ENCODE measurements at regions not wholly inside any gene's neighbourhood (a gene's known extent, or its start where the extent isn't known, plus 50 kb on each side); places are given as distances from the start of the nearest gene placed in this dataset.
"Not testable (repeated sequence)": the region's sequence is repeated elsewhere in the genome, so short reads cannot be mapped to it uniquely, and the experiment has no call there.

DNA sequence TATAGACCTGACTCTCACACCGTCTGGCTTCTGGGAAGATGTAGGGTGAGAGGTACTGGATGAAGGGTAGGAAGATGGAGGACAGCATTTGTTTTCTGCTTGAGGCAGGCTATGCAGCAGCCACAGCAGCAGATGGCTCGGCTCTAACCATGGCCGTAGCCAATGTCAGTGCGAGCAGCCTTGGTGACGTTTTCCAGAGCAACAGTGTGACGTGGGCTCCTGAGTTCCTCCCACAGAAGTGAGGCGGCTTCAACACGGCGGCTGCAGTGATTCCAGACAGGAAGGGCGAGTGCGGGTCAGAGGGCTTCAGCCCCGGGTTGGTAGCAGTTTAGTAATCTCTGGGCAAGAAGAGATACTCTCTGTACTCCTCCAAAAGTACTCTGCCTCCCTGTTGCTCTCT is 133.0 kb upstream of the MYT1L start:
- DNase-seq (ENCODE audit: low read depth in 4 of 4, low spot score in 1 of 4): no peak

DNA sequence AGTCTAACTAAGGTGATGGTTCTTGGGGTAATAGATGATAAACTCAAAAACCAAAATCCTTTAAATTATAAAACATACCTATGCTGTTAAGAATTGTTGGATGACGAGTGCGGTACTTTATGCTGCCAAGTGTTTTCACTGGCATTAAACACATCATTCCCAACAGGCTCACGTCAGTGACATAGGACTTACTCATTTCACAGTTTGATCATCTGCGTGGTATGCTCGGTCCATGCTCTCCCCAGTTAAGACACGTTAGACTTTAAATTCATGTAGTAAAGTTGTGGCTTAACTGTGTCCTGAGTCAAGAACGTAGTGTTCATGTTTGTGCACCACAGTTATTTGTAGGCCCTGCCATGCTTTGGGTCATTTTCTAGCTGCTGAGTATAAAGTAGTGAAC is 125.6 kb upstream of the MYT1L start:
- no peak for DNase-seq (ENCODE audit: low read depth in 4 of 4, low spot score in 1 of 4)

DNA sequence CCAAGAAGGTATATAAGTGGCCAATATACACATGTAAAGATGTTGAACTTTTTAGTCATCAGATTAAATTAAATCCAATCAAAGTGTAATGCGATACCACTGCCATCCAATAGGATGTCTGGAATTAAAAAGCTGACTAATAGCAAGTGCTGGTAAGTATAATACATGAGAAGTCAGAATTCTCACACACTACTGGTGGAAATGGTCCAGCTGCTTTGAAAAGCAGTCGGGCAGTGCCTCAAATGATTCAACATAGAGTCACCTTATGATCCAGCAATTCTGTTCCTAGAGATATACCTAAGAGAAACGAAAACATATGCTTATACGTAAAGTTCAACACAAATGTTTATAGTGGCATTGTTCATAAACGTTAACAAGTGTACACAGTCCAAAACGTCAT is 124.1 kb upstream of the MYT1L start:
- no peak for DNase-seq (ENCODE audit: low read depth in 4 of 4, low spot score in 1 of 4)

DNA sequence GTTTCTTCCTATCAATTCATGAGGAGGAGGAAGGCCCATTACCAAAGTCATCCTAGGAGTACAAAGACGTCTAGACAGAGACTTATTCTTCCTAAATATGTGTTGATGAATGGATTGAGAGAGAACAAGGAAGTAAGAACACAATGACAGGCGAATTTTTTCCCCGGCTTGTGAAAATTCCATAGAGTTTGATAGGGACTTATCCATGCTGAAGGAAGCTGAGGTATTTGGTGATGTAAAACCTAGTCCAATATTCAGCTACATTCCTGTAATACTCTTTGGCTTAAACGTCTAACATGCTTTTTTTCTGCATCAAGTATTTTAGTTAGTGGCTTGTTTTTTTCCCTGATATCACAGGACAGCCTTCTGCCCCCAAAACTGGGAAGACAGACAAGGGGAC is 121.9 kb upstream of the MYT1L start:
- no peak for DNase-seq (ENCODE audit: low read depth in 4 of 4, low spot score in 1 of 4)

DNA sequence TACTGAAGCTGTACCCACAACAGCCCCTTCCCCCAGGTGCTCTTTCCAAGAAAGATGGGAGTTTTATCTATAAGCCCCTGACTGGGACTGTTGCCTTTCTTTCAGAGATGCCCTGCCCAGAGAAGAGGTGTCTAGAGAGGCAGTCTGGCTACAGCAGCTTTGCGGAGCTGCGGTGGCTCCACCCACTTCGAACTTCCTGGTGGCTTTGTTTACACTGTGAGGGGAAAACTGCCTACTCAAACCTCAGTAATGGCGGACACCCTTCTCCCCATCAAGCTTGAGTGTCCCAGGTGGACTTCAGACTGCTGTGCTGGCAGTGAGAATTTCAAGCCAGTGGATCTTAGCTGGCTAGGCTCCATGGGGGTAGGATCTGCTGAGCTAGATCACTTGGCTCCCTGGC is 120.2 kb upstream of the MYT1L start:
- not testable (repeated sequence) for DNase-seq (ENCODE audit: low read depth in 4 of 4, low spot score in 1 of 4)

DNA sequence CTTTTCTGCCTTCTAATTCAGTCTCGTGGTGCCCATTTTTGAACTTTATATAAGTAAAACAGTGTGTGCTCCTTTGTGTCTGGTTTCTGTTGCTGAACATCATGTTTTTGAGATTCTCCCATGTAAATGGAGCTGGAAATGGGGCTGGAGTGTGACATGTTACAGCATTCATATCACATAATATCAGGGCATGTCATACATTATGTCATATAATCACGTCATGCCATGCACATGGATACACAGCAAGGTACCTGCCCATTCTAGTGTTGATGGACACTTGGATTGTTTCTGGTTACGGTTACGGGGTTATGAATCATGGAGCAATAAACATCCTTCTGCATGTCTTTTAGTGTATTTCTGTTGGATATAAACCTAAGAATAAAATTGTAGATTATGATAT is 117.1 kb upstream of the MYT1L start:
- DNase-seq (ENCODE audit: low read depth in 4 of 4, low spot score in 1 of 4): no peak

DNA sequence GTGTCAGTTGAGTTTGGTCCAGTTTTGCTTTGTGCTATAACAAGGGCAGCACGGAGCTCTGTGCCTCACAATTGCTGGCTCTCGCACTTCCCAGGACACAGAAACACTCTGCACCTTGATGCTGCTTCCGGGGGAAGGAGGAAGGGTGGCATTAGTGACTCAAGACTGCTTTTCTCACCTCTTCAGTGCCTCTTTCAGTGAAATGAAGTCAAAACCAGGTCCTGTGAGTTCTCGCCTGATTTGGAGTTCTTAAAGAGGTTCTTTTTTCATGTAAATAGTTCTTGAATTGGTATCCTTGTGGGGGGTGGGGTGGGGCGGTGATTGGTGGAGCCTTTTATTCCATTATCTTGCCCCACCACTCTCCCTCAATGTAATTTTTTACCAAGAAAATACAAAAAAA is 91.5 kb upstream of the MYT1L start:
- DNase-seq (ENCODE audit: low read depth in 4 of 4, low spot score in 1 of 4): no peak

DNA sequence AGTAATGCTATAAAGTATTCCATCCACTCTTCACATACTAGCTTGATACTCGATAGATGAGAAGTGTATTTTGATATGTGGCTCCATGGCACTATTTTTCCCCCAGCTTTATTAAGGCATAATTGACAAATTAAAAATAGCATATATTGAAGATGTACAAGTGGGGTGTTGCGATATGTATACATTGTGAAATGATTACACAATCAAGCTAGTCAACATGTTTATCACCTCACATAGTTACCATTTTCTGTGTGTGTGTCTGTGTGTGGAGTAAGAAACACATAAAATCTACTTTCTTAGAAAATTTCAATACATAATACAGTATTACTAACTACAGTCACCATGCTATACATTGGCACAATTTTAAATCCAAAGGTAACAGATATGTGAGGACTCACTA is 82.5 kb upstream of the MYT1L start:
- no peak for DNase-seq (ENCODE audit: low read depth in 4 of 4, low spot score in 1 of 4)

DNA sequence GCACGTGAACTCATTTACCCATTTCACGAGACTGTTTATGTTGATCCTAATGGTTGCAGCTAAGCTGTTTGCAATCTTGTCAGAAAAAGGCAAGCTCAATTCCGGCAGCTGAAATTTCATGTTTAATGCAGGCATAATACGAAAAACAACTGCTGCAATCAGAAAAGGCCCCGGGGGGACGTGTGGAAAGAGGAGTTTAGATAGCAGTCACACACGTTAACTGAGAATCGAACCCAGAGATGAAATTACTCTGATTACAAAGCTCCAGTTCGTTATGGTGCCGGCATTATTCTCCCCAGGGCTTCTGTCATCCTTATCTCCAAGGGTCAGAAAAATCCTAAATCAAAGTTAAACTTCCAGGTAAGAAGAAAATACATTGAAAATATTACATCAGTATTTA is 79.9 kb upstream of the MYT1L start:
- DNase-seq (ENCODE audit: low read depth in 4 of 4, low spot score in 1 of 4): no peak

DNA sequence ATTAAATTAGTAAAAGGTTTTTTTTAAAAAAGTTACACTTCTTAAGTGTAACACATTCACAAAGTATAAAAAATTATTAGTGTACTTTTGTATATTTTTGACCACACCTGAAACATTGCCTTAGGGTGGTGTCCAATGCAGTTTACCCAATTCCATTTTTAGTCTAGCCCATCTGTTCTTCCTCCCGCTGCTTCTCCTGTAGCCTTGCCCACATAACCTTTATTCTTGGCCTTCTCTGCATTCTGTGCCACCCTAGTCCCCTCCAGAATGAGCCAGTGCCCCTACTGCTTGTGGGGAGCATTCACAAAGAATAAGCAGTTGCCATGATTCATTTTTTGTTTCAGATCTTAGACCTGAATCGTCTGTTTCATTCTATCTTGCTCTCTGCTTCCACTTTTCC is 78.4 kb upstream of the MYT1L start:
- no peak for DNase-seq (ENCODE audit: low read depth in 4 of 4, low spot score in 1 of 4)

DNA sequence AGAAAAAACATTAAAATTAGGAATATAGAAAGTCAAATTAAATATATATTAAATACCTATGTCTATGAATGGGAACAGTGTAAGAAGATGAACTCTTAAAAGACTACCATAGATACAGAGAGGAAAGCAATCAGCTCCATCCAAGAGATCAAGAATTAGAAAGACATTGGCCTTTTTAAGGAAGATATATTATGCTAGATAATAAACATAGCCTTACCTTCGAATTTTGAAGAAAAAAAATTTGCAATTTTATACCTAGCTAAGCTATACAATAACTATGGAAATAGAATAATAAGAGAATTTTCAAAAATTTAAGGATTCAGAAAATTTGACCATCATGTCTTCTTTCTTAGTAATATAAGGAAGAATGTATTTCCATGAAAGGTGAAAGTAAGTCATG is 74.7 kb upstream of the MYT1L start:
- no peak for DNase-seq (ENCODE audit: low read depth in 4 of 4, low spot score in 1 of 4)

DNA sequence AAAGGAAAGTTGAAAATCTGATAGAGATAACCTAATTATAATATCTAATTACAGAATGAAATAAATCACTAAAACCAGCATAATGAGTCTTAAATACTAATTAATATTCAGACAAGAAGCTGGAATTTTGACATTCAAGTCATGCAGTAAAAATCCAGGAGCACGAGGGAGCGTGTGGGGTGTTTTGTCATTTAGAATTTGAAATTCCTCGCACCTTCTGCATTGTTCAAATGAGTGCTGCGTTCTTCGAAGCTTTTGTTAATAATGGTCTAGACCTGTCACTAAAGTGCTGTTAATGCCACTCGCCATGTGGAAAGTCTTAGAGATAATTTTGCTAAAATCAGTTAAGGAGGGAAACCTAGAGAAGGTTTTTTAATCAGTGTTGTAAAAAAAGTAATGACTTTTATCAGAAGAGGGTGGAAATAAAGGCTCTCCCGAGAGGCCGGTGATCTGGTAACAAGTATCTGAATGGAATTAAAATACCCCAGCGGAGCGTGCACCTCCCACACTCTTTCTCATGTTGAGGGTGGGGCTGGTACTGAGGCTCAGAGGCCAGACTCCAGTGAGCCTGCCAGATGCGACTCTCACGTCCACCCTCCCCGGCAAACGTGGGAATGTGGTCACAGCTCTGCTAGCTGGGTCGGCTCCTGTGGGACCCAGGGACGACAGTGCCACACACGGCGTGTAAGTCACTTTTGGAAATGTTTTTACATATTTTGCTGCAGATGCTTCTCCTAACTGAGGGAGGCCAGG is 69.4 kb upstream of the MYT1L start:
- no peak for DNase-seq (ENCODE audit: low read depth in 4 of 4, low spot score in 1 of 4)

DNA sequence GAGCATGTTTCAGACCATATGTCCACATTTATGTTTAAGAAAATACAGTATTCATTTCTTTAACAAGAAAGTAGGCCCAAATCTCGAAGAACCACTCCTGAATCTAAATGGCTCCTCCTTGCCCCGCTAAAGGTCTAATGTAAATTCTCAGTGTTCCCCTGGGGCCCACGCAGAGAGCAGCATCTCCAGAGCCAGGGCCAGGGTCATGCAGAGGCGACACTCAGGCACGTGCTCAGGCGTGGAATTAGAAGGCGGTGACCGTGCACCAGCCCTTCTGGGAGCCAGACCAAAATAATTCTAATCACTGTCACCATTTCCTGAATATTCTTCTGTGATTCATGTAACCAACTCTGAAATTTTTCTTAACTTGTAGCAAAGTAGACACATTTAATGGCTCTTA is 68.3 kb upstream of the MYT1L start:
- no peak for DNase-seq (ENCODE audit: low read depth in 4 of 4, low spot score in 1 of 4)

DNA sequence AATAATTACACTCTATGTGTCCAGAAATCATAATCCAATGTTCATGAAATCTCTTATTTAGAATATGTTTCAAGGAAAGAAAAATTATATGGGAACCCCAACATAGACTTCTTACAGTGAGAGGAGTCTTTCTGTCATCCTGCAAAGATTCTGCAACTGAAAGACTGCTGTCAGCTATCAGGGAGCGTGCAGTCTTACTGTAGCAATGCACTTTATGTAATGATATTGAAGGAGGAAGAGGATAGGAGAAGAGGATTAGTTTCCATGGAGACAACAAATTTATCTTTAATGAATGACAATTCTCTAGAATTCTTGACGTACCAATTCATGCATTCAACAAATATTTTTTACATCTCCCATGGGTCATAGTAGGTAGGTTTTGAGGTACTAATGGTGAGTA is 61.3 kb upstream of the MYT1L start:
- DNase-seq (ENCODE audit: low read depth in 4 of 4, low spot score in 1 of 4): no peak

DNA sequence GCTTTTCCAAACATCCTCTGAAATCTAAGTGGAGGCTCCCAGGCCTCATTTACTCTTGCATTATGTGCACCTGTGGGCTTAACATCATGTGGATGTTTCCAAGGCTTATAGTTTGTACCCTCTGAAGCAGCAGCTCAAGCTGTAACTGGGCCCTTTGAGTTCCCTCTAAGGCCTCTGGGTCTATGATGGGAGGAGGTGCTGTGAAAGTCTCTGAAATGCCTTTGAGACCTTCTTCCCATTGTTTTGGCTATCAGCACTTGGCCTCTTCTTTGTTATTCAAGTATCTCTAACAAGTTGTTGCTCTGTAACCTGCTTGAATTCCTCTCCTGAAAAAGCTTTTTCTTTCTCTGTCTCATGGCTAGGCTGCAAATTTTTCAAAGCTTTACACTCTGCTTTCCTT is 58.1 kb upstream of the MYT1L start:
- no peak for DNase-seq (ENCODE audit: low read depth in 4 of 4, low spot score in 1 of 4)
